ENCODE measurements at regions not wholly inside any gene's neighbourhood (a gene's known extent, or its start where the extent isn't known, plus 50 kb on each side); places are given as distances from the start of the nearest gene placed in this dataset.

DNA sequence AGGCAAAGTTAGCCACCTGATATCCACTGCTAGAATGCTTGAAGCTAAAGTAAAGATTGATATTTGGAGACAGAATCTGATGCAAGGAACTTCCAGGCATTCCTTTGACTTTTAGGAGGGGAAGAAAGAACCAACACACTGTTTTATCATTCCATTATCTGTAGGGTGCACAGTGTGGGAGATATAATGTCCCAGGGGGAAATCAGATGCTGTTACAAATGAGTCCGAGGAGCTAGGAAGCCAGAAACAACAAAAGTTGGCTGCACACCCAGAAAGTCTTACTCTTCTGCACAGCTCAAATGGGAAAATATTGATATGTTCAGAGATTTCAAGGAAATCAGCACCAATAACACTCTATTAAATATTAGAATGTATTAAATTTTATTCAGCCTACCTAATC is 113.6 kb upstream of the ROBO1 start:
- TF ChIP-seq, protein P1, sequence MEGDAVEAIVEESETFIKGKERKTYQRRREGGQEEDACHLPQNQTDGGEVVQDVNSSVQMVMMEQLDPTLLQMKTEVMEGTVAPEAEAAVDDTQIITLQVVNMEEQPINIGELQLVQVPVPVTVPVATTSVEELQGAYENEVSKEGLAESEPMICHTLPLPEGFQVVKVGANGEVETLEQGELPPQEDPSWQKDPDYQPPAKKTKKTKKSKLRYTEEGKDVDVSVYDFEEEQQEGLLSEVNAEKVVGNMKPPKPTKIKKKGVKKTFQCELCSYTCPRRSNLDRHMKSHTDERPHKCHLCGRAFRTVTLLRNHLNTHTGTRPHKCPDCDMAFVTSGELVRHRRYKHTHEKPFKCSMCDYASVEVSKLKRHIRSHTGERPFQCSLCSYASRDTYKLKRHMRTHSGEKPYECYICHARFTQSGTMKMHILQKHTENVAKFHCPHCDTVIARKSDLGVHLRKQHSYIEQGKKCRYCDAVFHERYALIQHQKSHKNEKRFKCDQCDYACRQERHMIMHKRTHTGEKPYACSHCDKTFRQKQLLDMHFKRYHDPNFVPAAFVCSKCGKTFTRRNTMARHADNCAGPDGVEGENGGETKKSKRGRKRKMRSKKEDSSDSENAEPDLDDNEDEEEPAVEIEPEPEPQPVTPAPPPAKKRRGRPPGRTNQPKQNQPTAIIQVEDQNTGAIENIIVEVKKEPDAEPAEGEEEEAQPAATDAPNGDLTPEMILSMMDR (conservative IDR thresholded peaks at IDR 0.05) = no peak
- TF ChIP-seq ZFX (IDR thresholded peaks at IDR 0.05) = no peak
